ENCODE measurements at regions not wholly inside any gene's neighbourhood (a gene's known extent, or its start where the extent isn't known, plus 50 kb on each side); places are given as distances from the start of the nearest gene placed in this dataset.

DNA sequence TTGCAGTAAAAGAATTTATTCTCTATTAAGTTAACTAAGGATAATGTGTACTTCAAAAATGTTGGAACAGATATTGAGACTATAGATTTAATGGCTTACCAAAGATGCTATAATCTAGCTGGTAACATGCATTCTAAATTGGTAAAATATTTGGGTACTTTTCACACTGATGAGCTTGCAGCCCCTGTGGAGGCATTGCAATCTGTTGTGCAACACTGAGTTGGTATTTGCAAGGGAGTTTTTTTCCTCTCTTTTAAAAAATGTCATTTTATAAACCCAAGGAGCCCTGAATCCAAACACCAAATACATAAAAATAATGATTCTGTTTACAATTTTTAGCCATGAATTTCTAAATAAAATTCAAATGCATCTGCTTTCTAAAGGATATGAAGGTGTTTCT lies 944.8 kb downstream of the DTWD2 start:
- Histone ChIP-seq H2AFZ (no peak overlapping the region), H3F3A (replicated peaks; ENCODE audit: low read depth) (no peaks in the 10 kb centered on the region), H3K4me3 (no peak overlapping the region), H3K4me2 (no peak overlapping the region), H3K27me3 (ENCODE audit: insufficient read depth) (no peaks in the 10 kb centered on the region), H3K27ac (ENCODE audit: low read depth) (no peak overlapping the region), H3K36me3 (ENCODE audit: insufficient read depth) (no peaks in the 10 kb centered on the region), H3K4me1 (ENCODE audit: insufficient read depth) (peaks cover 6% of the 10 kb centered on the region; the same call in 1 of the 2 replicates), H3K9me2 (ENCODE audit: insufficient read depth) (no peaks in the 10 kb centered on the region), H4K20me1 (replicated peaks; ENCODE audit: insufficient read depth) (no peaks in the 10 kb centered on the region), H3K79me2 (replicated peaks; ENCODE audit: insufficient read depth) (no peaks in the 10 kb centered on the region)
- ATAC-seq (peak; percentile 25; the same call in 1 of the 3 replicates), DNase-seq (ENCODE audit: low spot score) (peak; percentile 21)
- no peaks in the 10 kb centered on the region for H3K27me3 Mint-ChIP-seq (ENCODE audit: insufficient read depth, low read depth, poor library complexity)
- H3K27ac Mint-ChIP-seq: no peak overlapping the region
- H3K9me3 Mint-ChIP-seq: no peaks in the 10 kb centered on the region
- H3K4me1 Mint-ChIP-seq: peaks cover 23% of the 10 kb centered on the region
- no peak overlapping the region for H3K4me3 Mint-ChIP-seq
- H3K36me3 Mint-ChIP-seq (ENCODE audit: low read depth): no peaks in the 10 kb centered on the region
- TF ChIP-seq, protein P1, sequence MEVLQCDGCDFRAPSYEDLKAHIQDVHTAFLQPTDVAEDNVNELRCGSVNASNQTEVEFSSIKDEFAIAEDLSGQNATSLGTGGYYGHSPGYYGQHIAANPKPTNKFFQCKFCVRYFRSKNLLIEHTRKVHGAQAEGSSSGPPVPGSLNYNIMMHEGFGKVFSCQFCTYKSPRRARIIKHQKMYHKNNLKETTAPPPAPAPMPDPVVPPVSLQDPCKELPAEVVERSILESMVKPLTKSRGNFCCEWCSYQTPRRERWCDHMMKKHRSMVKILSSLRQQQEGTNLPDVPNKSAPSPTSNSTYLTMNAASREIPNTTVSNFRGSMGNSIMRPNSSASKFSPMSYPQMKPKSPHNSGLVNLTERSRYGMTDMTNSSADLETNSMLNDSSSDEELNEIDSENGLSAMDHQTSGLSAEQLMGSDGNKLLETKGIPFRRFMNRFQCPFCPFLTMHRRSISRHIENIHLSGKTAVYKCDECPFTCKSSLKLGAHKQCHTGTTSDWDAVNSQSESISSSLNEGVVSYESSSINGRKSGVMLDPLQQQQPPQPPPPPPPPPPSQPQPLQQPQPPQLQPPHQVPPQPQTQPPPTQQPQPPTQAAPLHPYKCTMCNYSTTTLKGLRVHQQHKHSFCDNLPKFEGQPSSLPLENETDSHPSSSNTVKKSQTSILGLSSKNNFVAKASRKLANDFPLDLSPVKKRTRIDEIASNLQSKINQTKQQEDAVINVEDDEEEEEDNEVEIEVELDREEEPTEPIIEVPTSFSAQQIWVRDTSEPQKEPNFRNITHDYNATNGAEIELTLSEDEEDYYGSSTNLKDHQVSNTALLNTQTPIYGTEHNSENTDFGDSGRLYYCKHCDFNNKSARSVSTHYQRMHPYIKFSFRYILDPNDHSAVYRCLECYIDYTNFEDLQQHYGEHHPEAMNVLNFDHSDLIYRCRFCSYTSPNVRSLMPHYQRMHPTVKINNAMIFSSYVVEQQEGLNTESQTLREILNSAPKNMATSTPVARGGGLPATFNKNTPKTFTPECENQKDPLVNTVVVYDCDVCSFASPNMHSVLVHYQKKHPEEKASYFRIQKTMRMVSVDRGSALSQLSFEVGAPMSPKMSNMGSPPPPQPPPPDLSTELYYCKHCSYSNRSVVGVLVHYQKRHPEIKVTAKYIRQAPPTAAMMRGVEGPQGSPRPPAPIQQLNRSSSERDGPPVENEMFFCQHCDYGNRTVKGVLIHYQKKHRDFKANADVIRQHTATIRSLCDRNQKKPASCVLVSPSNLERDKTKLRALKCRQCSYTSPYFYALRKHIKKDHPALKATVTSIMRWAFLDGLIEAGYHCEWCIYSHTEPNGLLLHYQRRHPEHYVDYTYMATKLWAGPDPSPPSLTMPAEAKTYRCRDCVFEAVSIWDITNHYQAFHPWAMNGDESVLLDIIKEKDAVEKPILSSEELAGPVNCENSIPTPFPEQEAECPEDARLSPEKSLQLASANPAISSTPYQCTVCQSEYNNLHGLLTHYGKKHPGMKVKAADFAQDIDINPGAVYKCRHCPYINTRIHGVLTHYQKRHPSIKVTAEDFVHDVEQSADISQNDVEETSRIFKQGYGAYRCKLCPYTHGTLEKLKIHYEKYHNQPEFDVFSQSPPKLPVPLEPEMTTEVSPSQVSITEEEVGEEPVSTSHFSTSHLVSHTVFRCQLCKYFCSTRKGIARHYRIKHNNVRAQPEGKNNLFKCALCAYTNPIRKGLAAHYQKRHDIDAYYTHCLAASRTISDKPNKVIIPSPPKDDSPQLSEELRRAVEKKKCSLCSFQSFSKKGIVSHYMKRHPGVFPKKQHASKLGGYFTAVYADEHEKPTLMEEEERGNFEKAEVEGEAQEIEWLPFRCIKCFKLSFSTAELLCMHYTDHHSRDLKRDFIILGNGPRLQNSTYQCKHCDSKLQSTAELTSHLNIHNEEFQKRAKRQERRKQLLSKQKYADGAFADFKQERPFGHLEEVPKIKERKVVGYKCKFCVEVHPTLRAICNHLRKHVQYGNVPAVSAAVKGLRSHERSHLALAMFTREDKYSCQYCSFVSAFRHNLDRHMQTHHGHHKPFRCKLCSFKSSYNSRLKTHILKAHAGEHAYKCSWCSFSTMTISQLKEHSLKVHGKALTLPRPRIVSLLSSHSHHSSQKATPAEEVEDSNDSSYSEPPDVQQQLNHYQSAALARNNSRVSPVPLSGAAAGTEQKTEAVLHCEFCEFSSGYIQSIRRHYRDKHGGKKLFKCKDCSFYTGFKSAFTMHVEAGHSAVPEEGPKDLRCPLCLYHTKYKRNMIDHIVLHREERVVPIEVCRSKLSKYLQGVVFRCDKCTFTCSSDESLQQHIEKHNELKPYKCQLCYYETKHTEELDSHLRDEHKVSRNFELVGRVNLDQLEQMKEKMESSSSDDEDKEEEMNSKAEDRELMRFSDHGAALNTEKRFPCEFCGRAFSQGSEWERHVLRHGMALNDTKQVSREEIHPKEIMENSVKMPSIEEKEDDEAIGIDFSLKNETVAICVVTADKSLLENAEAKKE (CRISPR knock-in tag; IDR thresholded peaks at IDR 0.05): no peak
- no peak for TF ChIP-seq ZNF331 (CRISPR knock-in tag; IDR thresholded peaks at IDR 0.05; ENCODE audit: low read depth)
- no peak for TF ChIP-seq JUNB (IDR thresholded peaks at IDR 0.05; ENCODE audit: unreplicated experiment)
- no peak for TF ChIP-seq EZH2 (IDR thresholded peaks at IDR 0.05; ENCODE audit: low read depth, unreplicated experiment)
- TF ChIP-seq ZNF114 (CRISPR knock-in tag; IDR thresholded peaks at IDR 0.05): no peak
- TF ChIP-seq, protein P2, sequence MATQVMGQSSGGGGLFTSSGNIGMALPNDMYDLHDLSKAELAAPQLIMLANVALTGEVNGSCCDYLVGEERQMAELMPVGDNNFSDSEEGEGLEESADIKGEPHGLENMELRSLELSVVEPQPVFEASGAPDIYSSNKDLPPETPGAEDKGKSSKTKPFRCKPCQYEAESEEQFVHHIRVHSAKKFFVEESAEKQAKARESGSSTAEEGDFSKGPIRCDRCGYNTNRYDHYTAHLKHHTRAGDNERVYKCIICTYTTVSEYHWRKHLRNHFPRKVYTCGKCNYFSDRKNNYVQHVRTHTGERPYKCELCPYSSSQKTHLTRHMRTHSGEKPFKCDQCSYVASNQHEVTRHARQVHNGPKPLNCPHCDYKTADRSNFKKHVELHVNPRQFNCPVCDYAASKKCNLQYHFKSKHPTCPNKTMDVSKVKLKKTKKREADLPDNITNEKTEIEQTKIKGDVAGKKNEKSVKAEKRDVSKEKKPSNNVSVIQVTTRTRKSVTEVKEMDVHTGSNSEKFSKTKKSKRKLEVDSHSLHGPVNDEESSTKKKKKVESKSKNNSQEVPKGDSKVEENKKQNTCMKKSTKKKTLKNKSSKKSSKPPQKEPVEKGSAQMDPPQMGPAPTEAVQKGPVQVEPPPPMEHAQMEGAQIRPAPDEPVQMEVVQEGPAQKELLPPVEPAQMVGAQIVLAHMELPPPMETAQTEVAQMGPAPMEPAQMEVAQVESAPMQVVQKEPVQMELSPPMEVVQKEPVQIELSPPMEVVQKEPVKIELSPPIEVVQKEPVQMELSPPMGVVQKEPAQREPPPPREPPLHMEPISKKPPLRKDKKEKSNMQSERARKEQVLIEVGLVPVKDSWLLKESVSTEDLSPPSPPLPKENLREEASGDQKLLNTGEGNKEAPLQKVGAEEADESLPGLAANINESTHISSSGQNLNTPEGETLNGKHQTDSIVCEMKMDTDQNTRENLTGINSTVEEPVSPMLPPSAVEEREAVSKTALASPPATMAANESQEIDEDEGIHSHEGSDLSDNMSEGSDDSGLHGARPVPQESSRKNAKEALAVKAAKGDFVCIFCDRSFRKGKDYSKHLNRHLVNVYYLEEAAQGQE (IDR thresholded peaks at IDR 0.05; ENCODE audit: unreplicated experiment): no peak
- TF ChIP-seq, protein P3, sequence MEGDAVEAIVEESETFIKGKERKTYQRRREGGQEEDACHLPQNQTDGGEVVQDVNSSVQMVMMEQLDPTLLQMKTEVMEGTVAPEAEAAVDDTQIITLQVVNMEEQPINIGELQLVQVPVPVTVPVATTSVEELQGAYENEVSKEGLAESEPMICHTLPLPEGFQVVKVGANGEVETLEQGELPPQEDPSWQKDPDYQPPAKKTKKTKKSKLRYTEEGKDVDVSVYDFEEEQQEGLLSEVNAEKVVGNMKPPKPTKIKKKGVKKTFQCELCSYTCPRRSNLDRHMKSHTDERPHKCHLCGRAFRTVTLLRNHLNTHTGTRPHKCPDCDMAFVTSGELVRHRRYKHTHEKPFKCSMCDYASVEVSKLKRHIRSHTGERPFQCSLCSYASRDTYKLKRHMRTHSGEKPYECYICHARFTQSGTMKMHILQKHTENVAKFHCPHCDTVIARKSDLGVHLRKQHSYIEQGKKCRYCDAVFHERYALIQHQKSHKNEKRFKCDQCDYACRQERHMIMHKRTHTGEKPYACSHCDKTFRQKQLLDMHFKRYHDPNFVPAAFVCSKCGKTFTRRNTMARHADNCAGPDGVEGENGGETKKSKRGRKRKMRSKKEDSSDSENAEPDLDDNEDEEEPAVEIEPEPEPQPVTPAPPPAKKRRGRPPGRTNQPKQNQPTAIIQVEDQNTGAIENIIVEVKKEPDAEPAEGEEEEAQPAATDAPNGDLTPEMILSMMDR (conservative IDR thresholded peaks at IDR 0.05; ENCODE audit: low read depth in 2 of 2): no peak
- TF ChIP-seq EZH2phosphoT487 (IDR thresholded peaks at IDR 0.05; ENCODE audit: unreplicated experiment): no peak
- no peak for TF ChIP-seq NANOG (IDR thresholded peaks at IDR 0.05; ENCODE audit: borderline replicate concordance)
- TF ChIP-seq STAT1 (IDR thresholded peaks at IDR 0.05; ENCODE audit: unreplicated experiment): no peak
- no peak for TF ChIP-seq POLR2AphosphoS5 (IDR thresholded peaks at IDR 0.05; ENCODE audit: low read depth)
- no peak for TF ChIP-seq CREB1 (CRISPR knock-in tag; IDR thresholded peaks at IDR 0.05; ENCODE audit: low read depth)
- TF ChIP-seq, protein P4, sequence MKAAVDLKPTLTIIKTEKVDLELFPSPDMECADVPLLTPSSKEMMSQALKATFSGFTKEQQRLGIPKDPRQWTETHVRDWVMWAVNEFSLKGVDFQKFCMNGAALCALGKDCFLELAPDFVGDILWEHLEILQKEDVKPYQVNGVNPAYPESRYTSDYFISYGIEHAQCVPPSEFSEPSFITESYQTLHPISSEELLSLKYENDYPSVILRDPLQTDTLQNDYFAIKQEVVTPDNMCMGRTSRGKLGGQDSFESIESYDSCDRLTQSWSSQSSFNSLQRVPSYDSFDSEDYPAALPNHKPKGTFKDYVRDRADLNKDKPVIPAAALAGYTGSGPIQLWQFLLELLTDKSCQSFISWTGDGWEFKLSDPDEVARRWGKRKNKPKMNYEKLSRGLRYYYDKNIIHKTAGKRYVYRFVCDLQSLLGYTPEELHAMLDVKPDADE (IDR thresholded peaks at IDR 0.05): no peak

All from GM23338 (cell line).